T-helper 1 cell treated with Interleukin-12 subunit alpha and Interleukin-12 subunit beta and Interleukin-4 antibody, amounts not matched to agents 30 μg/mL and 1 μg/mL, for 36 hours (primary cell): ENCODE measurements at regions not wholly inside any gene's neighbourhood (a gene's known extent, or its start where the extent isn't known, plus 50 kb on each side); places are given as distances from the start of the nearest gene placed in this dataset.

Experiments
- H3K27ac Mint-ChIP-seq: one replicate; pipeline ENCODE4 v1.8.0; 2021; ENCODE audit warnings: mild to moderate bottlenecking, mixed read lengths
- H3K27me3 Mint-ChIP-seq: one replicate; pipeline ENCODE4 v1.8.0; 2021; ENCODE audit warnings: low read depth, mixed read lengths
- H3K36me3 Mint-ChIP-seq: one replicate; pipeline ENCODE4 v1.8.0; 2021; ENCODE audit warnings: low read depth, mixed read lengths
- H3K4me1 Mint-ChIP-seq: one replicate; pipeline ENCODE4 v1.8.0; 2021; ENCODE audit warnings: low read depth, mixed read lengths
- H3K4me3 Mint-ChIP-seq: one replicate; pipeline ENCODE4 v1.8.0; 2021; ENCODE audit warnings: mild to moderate bottlenecking, moderate library complexity, mixed read lengths
- H3K9me3 Mint-ChIP-seq: one replicate; pipeline ENCODE4 v1.8.0; 2021; ENCODE audit warnings: mixed read lengths

DNA sequence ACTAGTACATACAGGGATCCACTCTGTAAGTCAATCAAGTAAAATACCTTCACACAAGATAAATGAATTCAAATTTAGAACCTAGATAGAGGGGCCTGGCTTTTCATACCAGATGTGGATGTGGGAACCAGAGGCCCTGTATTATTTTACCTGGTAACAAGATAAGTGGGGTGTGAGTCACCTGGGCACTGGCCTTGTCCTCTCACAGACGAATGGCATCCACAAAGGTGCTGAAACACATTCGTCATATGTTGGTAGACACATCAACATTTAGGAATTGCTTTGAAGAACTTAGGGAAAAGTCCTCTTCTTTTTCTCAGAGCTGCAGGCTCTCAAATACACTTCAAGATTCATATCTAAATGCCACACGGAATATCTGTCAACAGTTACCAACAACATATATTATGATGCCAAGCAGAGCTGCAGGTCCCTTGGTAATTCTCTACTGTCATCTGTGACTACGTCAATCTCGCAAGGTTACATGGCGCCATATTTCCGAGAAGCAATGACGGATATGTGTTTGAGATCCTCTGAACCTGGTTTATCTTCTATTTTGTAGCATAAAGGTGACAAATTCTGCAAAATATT lies 618.6 kb downstream of the EPM2A start:
- Mint-ChIP-seq H3K27ac (no peak overlapping the region), H3K9me3 (no peaks in the 10 kb centered on the region), H3K27me3 (peaks cover 12% of the 10 kb centered on the region)

DNA sequence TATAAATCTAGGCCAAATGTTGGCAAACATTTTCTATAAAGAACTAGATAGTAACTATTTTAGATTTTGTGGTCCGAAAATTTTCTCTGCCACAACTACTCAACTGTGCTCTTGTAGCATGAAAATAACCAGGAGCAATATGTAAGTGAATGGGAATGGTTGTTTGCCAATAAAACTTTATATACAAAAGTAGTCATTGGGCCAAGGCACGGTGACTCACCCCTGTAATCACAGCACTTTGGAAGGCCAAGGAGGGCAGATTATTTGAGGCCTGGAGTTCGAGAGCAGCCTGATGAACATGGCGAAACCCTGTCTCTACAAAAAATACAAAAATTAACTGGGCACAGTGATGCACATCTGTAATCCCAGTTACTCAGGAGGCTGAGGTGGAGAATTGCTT lies 617.1 kb downstream of the EPM2A start:
- Mint-ChIP-seq H3K4me3 (no peak overlapping the region), H3K36me3 (no peaks in the 10 kb centered on the region), H3K27ac (no peak overlapping the region), H3K9me3 (no peaks in the 10 kb centered on the region), H3K27me3 (peaks cover 5% of the 10 kb centered on the region), H3K4me1 (no peaks in the 10 kb centered on the region)

More for the DNA sequence above, 618.6 kb downstream of the EPM2A start:
- H3K4me1 Mint-ChIP-seq, result no peaks in the 10 kb centered on the region
- H3K4me3 Mint-ChIP-seq, result no peak overlapping the region
- no peaks in the 10 kb centered on the region for H3K36me3 Mint-ChIP-seq

DNA sequence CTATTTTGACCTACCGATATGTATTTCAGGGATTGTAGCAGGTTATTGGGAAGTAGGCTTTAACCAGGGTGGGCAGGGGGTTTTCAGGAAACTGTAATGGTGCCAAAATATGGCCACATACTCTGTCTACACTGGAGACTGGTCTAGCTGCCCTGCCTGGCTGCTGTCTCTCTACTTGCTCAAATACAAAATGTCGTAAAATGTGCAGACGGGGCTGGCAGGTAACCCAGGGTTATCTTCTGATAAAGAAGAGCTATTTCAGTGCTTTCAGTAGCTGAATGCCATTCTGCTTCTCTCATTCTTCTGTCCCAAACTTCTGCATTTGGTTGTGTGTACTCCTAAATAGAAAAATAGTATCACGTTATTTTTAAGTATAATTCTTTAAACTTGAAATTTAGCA lies 616.2 kb downstream of the EPM2A start:
- Mint-ChIP-seq H3K9me3 (no peaks in the 10 kb centered on the region), H3K4me3 (no peak overlapping the region), H3K4me1 (no peaks in the 10 kb centered on the region), H3K36me3 (no peaks in the 10 kb centered on the region), H3K27me3 (peaks cover 5% of the 10 kb centered on the region), H3K27ac (no peak overlapping the region)

DNA sequence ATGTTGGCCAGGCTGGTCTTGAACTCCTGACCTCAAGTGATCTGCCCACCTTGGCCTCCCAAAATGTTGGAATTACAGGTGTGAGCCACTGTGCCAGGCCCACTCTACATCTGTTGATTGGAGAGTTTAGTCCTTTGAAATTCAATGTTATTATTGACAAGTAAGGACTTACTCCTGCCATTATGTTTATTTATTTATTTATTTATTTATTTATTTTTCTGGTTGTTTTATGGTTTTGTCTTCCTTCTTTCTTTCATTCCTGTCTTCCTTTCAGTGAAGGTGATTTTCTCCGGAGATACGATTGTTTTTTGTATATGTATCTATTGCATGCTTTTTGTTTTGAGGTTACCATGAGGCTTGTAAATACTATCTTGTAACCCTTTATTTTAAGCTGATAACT lies 602.6 kb downstream of the EPM2A start:
- Mint-ChIP-seq H3K4me1 (no peaks in the 10 kb centered on the region), H3K4me3 (no peak overlapping the region), H3K9me3 (no peaks in the 10 kb centered on the region), H3K27me3 (peaks cover 4% of the 10 kb centered on the region), H3K36me3 (no peaks in the 10 kb centered on the region), H3K27ac (no peak overlapping the region)

DNA sequence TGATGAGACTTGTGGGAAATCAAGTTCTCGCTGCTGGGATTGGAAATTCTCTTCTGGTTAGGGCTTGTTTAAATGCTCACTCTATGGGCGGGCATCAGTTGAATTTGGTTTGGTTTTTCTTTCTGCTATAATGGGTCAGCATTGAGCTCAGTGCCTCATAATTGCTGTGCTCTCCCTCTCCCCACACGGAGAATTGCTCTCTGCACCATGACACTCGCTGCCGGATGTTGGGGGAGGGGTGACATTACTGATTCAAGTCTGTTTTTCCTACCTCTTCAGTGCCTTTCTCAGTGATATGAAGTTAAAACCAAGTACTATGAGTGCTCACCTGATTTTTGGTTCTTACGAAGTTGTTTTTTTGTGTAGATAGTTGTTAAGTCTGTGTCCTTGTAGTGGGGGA lies 599.6 kb downstream of the EPM2A start:
- Mint-ChIP-seq H3K27ac (no peak overlapping the region), H3K9me3 (no peaks in the 10 kb centered on the region), H3K27me3 (peaks cover 3% of the 10 kb centered on the region), H3K4me1 (no peaks in the 10 kb centered on the region), H3K4me3 (no peak overlapping the region), H3K36me3 (no peaks in the 10 kb centered on the region)

DNA sequence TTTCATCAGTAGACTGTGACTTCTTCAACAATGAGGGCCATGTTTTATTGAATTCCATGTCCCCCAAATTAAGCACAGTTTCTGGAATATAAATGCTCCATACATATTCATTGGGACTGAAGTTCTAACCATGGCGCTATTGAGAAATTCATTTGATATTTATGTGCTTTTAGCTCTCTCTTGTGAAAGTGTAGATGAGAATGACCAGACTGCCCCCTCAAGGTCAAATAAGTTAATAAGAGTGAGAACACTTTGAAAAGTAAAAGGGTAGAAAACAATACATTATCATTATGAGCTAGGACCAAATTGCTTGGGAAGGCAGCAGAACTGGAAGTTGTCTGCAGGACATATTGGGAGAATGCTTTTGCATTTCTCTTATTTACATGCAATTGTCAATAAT lies 597.9 kb downstream of the EPM2A start:
- Mint-ChIP-seq H3K36me3 (no peaks in the 10 kb centered on the region), H3K27me3 (no peaks in the 10 kb centered on the region), H3K9me3 (no peaks in the 10 kb centered on the region), H3K4me3 (no peak overlapping the region), H3K27ac (no peak overlapping the region), H3K4me1 (no peaks in the 10 kb centered on the region)

DNA sequence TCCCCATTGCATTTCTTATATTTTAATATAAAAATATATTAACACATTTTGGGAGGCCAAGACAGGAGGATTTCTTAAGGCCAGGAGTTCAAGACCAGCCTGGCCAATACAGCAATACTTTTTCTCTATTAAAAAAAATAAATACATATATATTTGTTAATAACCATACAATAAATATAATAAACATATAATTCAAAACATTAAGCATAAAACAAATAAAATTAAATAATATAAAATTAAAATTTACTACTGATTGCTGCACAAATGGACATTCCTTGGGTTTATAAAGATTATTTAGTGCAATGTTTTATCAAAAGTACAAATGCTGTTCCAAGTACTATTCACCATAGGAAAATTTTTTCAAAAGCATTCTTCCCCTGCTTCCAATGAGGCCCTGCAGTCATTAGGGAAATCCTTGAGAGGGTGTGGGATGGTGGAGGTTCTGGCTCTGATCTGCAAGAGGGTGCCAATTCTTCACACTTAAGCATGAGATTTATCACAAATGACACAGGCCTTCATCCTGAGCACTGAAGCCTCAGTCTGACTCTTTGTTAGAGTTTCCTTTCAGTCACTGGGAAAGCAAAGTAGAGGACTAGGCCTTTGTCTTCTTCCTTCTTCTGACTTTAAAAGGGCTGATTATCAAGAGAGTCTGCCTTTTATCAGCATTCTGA lies 596.7 kb downstream of the EPM2A start:
- Mint-ChIP-seq H3K36me3 (no peaks in the 10 kb centered on the region), H3K4me1 (no peaks in the 10 kb centered on the region), H3K9me3 (no peaks in the 10 kb centered on the region), H3K27me3 (no peaks in the 10 kb centered on the region), H3K27ac (no peak overlapping the region), H3K4me3 (no peak overlapping the region)

DNA sequence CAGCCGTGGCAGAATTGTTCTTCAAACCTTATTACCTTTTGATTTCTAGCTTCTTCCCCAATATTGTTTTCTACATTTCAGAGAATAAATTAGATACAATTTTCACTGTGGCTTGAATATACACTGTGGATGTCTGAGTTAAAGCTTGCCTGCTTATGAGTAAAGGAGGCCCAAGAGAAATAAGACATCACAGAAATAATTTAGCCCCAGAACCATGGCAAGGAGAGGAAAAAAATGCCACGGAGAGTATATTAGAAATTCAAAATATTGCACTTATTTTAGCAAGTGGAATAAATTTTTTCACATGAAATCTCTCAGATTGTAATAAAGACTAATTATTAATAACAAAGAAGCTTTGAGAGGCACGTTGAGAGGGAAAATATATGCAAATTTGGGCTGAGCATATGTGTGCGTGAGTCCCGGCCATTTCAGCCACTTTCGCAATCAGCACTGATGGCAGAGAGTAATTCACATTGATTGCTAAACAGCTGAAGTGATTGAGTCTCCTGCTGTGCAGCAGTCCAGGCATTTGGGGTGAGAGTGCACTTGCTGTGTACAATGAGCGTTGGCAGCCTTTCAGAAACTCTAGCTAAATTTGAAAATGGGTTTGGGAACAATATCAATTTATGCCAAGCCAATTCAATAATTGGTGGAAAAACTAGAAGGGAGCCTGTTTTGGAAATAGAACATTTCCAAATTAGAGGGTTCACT lies 596.0 kb downstream of the EPM2A start:
- no peak overlapping the region for H3K27ac Mint-ChIP-seq
- H3K4me3 Mint-ChIP-seq, result no peak overlapping the region
- H3K36me3 Mint-ChIP-seq, result no peaks in the 10 kb centered on the region
- no peaks in the 10 kb centered on the region for H3K27me3 Mint-ChIP-seq
- no peaks in the 10 kb centered on the region for H3K4me1 Mint-ChIP-seq
- H3K9me3 Mint-ChIP-seq, result no peaks in the 10 kb centered on the region

DNA sequence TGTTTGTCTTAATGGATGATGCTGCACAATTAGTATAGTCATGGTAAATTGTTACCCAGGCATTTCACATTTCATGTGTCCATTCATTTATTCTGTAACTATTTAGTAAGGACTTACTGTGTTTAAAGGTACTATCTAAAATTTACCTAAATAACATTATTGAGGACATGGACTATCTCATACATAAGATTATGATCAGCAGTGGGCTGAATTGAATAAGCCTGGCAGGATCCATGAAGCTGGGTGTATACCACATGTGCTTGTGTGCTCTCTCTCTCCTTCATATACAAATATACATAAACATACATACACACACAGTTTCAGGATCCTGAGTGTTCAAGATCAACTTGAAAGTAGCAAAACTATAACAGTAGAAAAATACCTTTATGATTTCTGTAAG lies 595.4 kb downstream of the EPM2A start:
- no peak overlapping the region for H3K4me3 Mint-ChIP-seq
- H3K27ac Mint-ChIP-seq, result no peak overlapping the region
- H3K36me3 Mint-ChIP-seq, result no peaks in the 10 kb centered on the region
- H3K27me3 Mint-ChIP-seq, result no peaks in the 10 kb centered on the region
- no peaks in the 10 kb centered on the region for H3K4me1 Mint-ChIP-seq
- no peaks in the 10 kb centered on the region for H3K9me3 Mint-ChIP-seq

DNA sequence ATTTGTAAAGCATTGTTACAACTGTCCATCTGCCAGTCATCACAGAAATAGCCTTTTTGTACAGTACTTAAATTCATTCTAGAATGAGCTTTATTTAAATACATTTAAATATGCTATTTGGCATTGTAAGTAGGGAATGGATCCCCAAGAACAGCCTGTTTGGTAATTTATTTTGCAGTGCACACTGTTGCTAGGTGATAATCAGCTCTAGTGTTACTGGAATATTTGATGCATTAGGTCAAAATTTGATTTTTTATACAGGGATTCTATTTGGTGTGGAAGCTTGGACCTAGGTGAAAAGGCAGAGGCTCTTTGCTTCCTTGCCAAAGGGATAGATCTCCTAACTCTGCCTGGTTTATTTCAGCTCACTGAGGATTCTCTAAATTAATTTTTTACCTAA lies 593.7 kb downstream of the EPM2A start:
- H3K4me3 Mint-ChIP-seq, result no peak overlapping the region

DNA sequence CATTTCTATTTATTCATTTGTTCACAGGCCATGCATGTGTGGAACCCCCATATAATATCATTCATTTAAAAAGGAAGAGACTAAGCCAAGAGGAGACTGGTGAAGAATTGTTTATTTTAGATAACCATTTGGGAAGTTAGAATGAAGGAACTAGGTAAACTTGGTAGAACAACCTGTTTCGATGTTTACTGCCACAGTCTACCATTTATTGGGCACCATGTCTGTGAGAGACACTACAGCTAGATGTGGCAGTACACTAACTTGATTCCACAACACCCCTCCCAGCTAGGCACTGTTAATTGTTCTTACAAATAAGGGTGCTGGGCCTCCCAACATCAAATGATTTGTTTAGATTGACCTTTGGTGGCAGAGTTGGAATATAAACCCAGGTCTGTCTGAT lies 592.4 kb downstream of the EPM2A start:
- H3K27ac Mint-ChIP-seq, result no peak overlapping the region
- no peaks in the 10 kb centered on the region for H3K4me1 Mint-ChIP-seq
- H3K36me3 Mint-ChIP-seq, result no peaks in the 10 kb centered on the region
- H3K9me3 Mint-ChIP-seq, result no peaks in the 10 kb centered on the region
- H3K4me3 Mint-ChIP-seq, result no peak overlapping the region
- H3K27me3 Mint-ChIP-seq, result no peaks in the 10 kb centered on the region

More for the DNA sequence above, 593.7 kb downstream of the EPM2A start:
- Mint-ChIP-seq H3K27me3 (no peaks in the 10 kb centered on the region), H3K4me1 (no peaks in the 10 kb centered on the region), H3K36me3 (no peaks in the 10 kb centered on the region), H3K27ac (no peak overlapping the region), H3K9me3 (no peaks in the 10 kb centered on the region)

DNA sequence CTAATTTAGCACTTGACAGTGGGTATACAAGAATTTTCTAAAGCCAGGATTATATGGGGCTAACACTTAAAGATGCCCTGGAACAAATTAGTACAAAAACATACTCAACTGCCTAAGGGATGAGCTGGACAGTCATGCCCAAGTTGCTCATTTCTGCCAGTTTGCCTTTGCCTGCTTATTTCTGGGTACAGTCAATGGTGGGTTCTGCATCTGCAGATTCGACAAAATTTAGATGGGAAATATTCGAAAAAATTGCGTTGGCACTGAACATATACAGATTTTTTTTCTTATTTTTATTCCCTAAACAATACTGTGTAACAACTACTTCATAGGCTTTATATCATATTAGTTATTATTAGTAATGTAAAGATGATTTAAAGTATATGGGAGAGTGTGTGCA lies 591.9 kb downstream of the EPM2A start:
- Mint-ChIP-seq H3K36me3 (no peaks in the 10 kb centered on the region), H3K4me3 (no peak overlapping the region), H3K4me1 (no peaks in the 10 kb centered on the region), H3K9me3 (no peaks in the 10 kb centered on the region), H3K27me3 (no peaks in the 10 kb centered on the region), H3K27ac (no peak overlapping the region)

DNA sequence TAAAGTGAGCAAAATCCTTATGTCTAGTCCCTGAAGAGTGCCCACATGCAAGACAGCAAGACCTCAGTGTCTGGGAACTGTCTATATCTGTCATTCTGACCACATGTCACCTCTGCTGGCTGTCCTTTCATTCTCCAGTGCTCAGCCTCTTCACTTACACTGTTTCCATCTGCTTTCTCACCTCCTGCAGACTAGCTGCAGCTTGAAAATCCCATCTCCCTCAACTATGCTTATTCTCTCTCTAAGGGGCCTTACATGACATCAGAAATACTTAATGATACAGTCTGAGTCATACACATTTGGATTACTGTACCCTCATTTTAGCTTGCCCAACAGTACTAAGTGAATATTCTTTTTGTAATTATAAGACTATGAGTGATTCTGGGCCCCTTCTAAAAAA lies 587.8 kb downstream of the EPM2A start:
- Mint-ChIP-seq H3K4me1 (no peaks in the 10 kb centered on the region), H3K9me3 (no peaks in the 10 kb centered on the region), H3K36me3 (no peaks in the 10 kb centered on the region), H3K27me3 (peaks cover 5% of the 10 kb centered on the region), H3K4me3 (no peak overlapping the region), H3K27ac (no peak overlapping the region)

DNA sequence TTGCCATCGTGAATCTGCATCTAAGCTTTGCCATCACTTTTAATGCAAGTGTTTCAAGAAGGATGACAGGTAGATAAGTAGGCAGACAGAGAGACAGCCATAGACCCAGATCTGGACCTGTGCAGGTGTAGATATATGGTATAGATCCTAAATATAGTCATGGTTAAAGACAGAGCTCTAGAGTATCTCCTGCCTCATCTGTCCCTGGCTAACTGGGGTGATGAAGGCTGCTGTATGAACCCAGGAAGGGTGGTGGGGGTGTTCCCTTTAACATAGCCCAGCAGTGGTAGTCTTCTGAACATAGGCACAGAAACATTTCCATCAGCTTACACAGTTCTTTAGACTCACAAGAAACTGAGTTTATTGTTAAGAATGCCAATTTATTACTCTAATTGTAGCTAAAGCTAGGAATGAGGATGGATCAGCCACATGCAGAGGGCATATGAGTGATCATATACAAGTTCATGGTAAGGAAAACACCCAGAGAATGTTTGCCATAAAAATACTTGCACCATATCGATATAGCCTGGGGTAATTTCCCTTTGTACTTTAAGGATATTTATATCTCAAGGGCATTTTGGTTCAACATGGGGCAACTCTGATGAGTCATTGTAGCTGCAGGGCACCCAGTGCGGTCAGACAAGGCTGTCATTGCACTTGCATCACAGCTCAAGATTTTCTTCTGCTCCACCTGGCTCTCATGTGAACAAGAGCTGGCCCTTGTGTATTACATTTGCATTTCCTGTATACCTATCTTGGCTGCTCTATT lies 587.2 kb downstream of the EPM2A start:
- Mint-ChIP-seq H3K27ac (no peak overlapping the region), H3K36me3 (no peaks in the 10 kb centered on the region), H3K9me3 (no peaks in the 10 kb centered on the region)

DNA sequence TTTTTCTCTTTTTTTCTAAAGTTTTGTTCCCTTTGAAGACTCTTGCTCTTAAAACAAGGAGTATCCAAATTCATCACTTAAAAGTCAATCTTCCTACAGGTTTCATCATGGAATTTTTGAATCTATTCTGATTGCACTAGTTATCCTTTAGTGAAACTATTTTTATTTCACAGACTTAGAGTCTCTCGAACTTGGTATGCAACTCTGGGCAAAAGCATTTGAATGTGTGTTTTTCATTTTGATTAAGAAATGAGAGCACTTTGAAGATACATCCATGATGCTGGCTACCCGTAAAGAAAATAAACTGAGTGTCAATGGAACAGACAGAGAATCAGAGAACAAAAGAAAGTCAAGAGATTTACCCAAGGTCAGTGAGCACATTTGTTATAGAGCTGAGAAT lies 586.5 kb downstream of the EPM2A start:
- Mint-ChIP-seq H3K36me3 (no peaks in the 10 kb centered on the region), H3K9me3 (no peaks in the 10 kb centered on the region), H3K27ac (no peak overlapping the region), H3K4me1 (no peaks in the 10 kb centered on the region), H3K27me3 (peaks cover 5% of the 10 kb centered on the region), H3K4me3 (no peak overlapping the region)

More for the DNA sequence above, 587.2 kb downstream of the EPM2A start:
- H3K4me1 Mint-ChIP-seq, result no peaks in the 10 kb centered on the region
- peaks cover 5% of the 10 kb centered on the region for H3K27me3 Mint-ChIP-seq
- H3K4me3 Mint-ChIP-seq, result no peak overlapping the region
